ENCODE measurements at regions not wholly inside any gene's neighbourhood (a gene's known extent, or its start where the extent isn't known, plus 50 kb on each side); places are given as distances from the start of the nearest gene placed in this dataset.

DNA sequence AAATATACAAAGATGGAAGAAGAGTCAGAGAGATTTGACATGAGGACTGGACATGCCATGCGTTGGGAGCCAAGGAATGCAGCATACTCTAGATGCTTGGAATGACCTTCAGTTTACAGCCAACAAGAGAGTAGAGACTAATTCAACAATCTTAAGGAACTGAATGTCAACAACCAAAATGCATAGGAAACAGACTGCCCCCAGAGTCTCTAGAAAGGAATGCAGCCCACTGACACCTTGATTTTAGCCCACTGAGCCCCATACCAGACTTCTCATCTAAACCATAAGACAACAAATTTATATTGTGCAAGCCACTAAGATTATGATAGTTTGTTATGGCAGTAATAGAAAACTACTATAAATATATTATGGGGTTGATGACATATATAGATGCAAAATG lies 611.2 kb downstream of the RPS29 start:
- no peak for DNase-seq

DNA sequence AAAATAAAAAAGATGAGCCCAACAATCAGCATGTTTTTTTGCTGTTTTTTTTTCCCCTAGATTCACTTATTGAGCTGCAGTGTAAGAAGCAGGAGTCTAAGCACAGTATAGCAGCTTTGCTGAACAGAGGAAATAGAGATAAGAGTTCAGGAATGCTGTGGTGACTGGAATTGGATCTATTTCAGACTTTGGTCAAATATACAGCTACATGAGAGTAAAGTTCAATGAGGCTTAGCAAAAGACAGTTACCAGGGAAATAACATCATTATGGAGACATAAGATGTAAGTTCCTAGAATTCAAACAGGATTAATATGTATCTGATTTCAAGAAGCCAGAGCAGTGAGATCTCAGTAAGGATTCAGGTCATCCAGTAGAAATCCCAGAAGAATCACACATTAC lies 613.0 kb downstream of the RPS29 start:
- no peak for DNase-seq

DNA sequence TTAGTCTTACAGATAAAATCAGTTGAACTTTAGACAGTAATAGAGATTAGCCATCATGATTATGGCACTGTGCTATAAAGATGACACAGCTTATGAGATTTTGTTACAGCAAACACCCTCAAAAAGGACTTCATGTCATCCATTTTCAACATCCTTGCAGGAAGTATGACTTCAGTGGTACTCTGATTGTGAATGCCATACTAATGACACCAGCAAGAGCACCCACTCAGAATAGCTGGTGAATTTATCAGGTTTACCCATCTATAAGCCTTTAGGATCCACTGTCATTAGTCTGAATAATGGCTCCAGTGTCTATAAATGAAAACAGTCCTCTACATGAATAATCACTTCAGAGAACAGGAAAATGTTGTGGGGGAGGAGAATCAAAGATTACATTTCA lies 615.2 kb downstream of the RPS29 start:
- no peak for DNase-seq

DNA sequence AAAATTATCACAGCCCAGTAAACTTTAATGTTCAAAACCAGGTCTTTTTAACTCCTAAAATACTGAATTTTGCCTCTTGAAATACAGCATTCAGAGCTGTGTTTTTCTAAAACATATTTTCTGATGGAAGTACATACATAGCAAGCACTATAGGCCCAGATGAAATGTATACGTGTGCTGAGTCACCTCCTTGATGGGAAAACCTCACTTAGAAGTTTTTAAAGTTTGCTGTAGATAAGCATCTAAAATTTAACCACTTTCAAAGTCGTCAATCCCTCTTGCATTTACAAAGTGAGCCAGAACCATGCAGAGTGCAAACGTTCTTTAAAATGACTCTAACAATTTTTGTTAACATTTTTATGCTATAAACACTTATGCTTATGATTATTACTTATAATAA lies 618.8 kb downstream of the RPS29 start:
- no peak for DNase-seq

DNA sequence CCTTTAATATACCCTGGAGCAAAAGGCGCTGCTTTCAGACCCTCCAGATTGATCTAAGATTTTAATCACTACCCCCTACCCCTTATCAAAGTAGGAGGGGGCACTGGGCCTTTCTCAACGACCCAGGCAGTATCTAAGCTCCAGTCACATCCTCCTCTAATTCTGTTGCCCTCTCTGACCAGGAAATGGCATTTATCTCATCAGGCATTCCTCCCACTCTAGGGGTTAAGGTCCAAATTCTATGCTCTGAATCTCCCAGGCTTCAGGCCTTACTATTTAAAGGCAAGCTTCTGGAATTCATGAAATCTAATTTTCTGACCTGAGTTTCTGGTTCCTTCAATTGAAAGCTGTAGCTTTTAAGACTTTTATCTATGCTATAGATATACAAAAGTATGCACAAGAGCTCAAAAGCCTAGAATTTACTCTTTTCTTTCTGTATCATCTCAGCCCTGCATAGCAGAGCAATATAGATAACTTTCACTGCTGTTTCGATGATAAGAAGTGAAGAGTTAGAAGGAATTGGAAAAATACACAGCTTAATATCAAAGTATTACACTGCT lies 622.9 kb downstream of the RPS29 start:
- no peak for DNase-seq

DNA sequence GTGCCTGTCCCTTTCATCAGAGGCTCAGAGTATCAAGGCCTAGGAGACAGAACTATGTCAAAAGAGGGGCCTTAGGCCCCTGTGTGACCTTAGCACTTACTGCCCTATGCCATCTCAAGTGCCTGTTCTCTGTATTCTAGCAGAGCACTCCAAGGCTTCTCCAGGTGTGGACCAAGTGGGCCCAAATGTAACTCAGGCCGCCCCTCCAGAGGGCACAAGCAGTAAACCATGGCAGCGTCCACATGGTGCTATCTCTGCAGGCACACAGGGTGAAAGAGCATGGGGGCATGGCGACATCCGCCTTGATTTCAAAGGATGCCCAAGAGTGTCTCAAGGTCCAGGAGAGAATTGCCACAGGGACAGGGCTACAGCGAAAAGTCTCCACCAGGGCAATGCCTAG lies 628.7 kb downstream of the RPS29 start:
- DNase-seq, result no peak

DNA sequence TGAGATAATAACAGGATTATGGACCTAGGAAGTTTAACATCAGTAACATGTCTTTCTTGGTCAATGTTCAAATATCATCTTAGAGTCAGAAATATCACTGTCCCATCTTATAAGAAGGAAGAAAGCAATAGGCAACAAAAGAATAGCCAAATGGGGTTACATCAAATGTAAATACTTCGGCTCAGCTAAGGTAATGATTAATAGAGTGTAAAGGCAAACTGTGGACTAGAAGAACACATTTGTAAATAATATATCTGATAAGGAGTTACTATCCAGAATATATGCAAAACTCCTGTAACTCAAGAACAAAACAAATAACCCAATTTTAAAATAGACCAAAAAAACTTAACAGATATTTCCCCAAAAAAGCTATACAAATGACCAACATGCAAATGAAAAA lies 630.3 kb downstream of the RPS29 start:
- no peak for DNase-seq

DNA sequence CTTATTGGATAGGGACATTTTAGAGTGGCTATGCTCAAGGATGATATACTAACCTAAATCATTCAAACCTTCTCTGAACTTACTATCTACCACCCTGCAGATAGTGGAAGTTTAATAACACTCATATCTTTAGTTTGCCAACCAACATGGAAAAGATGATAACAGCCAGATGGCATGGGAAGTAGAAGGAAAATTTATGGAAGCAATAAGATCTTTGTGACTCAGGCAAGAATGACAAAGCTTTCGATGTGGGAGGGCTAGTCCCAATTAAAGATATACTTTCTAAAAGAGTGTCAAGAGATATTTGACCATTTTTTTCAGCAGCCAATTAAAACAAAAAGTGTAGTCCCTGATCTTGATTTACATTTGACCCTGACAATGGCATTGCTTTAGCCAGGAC lies 631.7 kb downstream of the RPS29 start:
- DNase-seq, result no peak

DNA sequence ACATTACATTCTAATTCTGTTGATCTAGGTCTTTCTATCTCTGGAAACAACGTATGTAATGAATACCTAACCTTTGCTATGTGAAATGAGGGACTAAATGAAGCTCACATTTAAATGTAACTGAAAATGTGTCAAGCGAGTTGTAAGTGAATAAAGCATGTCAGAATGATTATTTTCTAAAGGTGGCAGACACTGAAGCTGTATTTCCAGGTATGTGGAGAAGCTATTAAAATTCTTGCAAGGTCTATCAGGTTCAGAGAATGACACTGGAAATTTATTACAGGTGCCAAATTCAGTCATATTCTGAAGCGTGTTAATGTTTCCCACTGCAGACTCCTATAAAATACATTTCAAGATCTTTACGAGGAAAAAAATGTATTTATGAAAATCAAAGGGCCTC lies 641.4 kb downstream of the RPS29 start:
- DNase-seq, result no peak

DNA sequence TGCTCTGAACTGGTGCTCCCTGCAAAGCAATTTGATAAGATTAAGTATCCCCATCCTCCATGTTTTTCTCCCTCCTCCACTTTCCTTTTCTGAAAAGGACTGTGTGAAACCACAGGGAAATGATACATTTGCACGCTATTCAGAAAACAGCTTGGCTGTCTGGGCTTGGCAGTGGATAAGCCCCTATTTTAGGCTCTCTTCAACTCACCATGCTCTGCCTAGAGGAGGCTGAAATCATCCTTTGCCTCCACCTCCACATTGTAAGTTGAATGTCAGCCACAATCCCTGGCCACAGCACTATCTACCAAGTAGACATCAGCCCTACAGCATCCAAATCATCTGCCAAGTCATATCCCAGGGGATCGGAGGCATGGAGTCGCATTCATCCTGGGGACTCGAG lies 642.3 kb downstream of the RPS29 start:
- DNase-seq, result no peak

DNA sequence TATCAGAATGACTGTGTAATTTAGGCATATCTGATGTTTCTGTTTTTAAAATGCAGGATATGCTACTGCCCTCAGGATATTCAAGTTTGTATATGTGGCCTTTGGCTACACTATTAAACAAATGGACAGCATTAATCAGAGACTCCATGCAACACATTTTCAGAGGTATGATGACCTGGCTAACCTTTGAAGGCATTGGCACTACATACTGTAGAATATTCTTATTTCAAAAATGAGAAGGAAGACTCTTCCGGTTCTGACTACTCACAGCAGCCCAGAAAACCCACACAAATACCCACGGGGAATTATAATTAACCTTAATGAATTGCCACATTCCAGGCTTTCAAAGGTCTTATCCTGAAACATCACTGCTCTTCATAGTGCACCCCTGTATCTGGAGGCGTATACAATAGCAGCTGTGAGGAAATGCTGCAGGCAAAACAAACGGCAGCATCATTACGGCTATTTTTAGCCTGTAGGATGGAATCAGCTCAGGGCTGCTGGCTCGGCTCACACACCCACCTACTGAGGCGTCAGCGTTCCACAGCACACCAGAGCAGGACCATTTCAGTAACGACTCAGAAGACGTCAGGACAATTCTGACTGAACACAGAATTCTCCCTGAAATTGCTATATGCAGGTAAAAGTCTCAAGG lies 648.5 kb downstream of the RPS29 start:
- no peak for DNase-seq

DNA sequence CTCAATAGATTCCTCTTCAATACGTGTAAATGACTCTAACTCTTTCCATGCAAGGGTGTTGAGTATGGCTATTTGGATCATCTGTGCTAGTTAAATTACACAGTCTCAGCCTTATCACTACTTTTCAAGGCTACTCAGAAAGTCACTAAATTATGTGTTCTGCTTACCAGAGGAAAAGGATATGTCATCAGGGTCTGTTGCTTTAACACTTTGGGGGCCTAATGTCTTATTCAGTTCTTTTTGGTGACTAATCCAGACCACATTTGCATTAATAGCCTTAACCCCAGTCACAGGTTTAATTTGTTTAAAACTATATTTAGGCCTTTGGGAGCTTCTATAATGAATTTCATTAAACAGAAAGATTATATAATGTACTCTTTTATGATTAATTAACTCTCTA lies 649.3 kb downstream of the RPS29 start:
- no peak for DNase-seq

DNA sequence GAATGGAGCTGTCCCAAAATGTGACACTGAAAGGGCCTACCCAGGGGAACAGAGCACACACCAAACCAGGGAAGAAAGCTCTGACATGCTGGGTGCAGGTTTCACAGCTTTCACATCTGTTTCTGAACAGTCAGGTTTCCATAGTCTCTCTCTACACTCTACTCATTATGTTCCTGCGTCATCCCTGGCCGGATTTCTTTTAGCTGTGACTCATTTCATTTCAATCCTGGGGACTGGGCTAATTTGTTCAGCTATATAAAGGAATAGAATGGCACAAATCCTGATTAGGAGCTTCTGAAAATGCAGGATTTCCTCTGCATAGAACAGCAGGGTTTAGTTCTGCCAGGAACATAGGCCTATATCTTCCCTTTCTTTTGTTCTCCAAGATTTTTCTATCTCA lies 649.8 kb downstream of the RPS29 start:
- DNase-seq, result no peak

DNA sequence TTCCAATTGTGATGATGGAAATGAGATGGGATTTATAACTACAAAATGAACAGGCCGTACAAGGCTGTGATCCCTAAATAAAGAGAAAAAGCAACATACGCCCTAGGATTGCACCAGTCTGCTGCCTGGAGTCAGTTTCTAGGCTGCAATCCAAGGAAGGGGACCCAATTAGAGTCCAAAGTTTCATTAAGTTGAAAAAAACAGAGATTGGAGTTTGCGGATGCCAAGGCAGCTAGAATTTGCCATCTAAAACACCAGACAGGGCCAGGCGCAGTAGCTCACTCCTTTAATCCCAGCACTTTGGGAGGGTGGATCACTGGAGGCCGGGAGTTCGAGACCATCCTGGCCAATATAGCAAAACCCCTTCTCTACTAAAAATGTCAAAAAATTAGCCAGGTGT lies 661.0 kb downstream of the RPS29 start:
- DNase-seq, result no peak

DNA sequence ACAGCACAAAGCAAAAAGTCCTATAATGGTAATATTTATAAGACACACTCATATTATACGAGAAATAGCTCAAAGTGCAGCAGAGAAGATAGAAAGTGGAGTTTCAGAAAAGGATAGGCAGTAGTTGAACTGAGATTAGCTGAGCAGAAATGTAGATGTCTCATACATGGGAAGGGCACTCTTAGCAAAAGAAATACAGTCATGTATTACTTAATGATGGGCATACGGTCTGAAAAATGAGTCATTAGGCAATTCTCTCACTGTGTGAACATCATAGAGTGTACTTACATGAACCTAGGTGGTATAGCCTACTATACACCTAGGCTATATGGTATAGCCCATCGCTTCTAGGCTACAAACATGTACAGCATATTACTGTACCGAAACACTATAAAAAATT lies 671.3 kb downstream of the RPS29 start:
- no peak for DNase-seq

DNA sequence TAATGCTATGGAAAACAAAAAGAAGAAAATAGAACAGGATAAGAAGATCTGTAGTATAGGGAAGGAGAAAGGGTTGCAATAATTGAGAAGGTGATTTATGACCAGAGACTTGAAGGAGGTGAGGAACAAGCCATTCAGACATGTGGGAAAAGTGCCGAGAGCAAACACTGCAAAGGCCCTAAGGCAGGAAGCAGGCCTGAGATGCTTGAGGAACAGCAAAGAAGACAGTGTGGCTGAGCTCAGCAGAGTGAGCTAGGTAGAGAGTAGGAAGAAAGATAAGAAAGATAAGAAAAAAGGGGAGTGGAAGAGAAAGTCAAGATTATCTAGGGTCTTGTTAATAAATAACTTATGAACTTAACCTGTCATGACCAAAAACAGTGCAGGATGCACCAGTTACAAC lies 671.8 kb downstream of the RPS29 start:
- no peak for DNase-seq

DNA sequence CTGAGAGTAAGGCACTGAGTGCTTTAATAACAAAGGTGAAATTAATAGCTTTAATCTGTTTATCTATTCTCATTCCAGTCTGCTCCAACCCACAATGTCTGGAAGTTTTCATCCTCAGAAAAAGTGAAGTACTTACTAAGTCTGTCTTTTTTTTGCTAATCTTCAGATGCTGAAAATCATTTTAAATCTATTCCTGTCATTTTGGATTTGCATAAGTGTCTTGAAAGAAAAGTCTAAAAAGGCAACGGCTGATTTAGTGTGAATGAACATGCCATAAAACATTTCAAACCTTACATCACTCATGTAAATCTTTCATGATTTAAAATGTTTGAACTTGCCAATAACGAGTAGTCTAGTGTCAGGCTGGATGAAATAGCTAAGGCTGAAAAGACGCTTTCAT lies 685.6 kb downstream of the RPS29 start:
- DNase-seq, result no peak

DNA sequence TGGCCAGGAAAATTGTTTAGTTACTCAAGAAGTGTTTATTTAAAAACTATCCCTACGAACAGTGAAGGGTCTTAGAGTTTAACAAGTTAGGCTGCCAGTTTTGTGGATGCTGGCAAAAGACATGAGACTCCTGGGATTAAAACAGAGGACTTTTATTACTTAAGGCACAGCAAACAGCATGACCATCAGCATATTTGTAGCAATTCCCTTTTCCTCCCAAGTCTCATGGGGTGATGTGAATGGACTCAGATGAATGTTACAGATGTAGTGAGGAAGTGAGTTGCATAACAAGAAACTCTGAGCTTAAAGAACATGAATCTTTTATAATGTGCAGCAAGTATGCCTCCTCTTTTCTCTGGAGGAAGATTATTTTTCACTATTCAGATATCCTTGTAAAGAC lies 695.8 kb downstream of the RPS29 start:
- DNase-seq, result no peak

DNA sequence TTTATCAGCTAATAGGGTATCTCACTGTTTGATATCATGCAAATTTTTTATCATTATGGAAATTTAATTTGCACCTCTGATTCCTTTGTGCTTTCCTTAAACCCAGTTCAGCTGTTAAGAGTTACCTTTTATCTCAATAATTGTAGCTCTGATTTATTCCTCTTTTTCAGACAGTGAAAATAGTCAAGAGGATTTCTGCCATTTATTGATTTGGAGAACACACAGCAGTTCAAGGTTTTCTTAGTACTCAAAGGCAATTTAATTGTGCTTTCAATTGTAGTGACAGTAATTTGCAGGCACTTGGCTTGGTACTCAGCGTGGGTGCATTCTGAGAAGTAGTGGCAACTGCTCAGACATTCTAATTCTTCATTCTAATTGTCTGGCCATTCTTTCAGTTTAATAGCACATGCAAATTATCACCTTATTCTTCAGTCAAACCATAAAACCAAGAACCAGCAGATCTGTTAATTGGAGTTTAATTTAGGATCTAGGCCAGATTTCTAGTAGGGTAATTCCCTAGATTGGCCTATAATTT lies 709.3 kb downstream of the RPS29 start:
- no peak for DNase-seq

DNA sequence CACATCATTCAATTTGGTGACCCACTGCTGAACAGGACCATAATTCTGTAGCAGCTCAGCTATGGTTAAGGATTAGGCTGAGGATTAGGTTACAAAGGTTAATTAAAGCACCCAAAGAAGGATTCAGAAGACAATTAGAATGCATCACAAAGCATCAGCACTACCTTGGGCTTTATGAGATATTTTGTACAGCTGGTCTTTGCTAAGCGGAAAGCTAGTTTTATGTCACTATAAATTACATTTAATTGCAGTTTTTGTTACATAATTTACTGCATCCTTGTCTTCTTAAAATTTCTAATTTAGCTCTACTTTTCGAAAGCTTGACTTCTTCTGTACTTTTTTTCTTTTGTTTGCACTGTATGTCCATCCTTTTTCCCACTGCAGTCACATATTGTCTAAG lies 711.5 kb downstream of the RPS29 start:
- no peak for DNase-seq

DNA sequence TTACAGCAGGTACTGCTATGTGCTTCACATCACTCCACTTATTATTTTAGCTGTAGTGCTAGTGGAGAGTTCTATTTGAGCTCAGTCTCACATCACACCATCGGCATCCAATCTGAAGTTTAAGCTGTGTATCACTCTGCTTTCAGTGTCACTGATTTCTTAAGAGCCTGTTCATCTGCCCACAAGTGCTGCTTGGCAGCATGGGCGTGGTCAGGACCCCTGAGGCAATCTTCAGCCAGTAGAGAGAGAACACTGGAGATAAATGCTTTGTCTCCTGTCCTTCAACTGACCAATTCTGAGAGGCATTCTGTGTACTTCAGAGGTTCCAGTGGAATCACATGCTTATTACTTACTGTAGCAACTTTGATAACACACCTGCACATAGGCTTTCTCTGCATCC lies 728.8 kb downstream of the RPS29 start:
- DNase-seq, result no peak

DNA sequence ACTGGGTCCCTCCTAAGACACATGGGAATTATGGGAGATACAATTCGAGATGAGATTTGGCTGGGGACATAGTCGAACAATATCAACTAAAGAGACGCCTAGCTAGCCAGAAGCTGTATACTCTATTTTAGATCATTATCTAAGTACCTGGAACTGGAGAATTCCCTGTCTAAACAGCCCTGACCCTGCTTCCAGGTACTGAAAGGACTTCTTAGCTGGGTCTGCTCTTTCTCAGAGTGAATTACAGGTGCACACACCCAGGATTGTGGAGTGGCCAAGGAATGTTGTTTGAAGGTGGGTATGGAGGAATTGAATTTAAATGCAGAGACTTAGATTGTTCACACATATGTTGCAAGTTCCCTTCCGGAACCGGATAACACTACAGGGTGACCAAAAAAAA lies 733.0 kb downstream of the RPS29 start:
- DNase-seq, result no peak

DNA sequence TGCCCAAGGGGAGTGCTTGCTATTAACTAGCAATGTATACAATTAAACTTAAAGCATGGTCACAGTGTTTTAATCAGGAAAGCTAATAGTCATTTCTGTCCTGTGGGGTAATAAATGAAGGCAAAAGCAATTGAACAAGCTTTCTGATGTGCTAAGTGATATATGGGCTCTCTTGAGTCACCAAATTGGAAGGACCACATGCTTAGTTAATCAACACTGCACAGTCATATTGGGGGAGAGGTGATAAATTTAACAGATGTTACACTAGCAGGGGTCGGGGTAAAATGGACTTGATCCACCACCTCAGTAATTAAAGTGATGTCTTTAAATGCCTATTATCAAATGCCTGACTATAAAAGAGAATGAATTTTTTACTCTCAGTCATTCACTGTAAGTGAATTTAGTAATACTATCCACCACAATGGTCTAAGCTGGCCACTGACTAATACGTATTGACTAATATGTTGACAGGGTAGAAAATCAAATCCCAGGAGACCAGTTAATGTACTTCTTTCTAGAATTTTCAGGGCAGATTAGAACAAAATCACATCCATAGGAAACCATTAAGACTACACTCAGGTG lies 736.3 kb downstream of the RPS29 start:
- DNase-seq, result no peak

DNA sequence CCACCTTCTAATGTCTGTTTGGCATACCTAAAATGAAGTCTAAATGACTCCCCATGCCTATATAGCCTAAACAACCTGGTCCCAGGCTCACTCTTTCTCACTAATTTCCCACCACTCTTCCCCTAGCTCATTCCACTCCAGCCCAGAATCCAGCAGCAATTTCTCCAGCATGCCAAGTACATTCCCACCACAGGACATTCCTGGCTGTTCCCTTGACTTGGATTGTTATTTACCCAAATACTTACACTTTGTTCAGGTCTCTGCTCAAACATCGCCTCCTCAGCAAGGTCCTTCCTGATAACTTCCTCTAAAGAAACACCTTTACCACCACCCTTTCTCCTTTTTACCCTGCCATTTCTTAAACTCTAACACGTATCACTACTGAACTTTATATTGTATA lies 743.4 kb downstream of the RPS29 start:
- DNase-seq, result no peak

DNA sequence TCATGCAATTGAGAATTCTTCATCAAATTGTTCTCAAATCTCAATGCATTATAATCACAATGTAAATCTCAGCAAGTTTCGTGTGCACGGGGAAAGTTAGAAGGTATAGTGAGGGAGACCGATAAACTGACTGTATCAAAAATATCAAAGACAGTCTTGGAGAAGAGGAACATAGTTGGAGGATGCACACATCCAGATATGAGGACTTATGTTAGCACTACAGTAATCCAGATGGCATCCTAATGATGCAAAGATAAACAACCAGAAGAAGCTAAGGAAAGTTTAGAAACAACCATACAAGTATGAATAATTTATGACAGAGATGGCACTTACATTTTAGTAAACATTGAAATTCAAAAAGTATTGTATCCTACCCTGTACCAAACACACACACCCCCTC lies 760.1 kb downstream of the RPS29 start:
- no peak for DNase-seq

Measured in activated CD4-positive, alpha-beta T cell treated with anti-CD3 and anti-CD28 coated beads, Interleukin-2, amount 50 U/mL, for 16 hours (primary cell).